Fibroblast of the aortic adventitia (primary cell): ENCODE measurements at regions not wholly inside any gene's neighbourhood (a gene's known extent, or its start where the extent isn't known, plus 50 kb on each side); places are given as distances from the start of the nearest gene placed in this dataset.

ENCODE experiments used
- DNase-seq: peaks from one replicate; pipeline ENCODE4 v3.0.0-alpha.2; 2010; ENCODE audit warnings: low read depth
- H3K4me3 ChIP-seq: 2 replicates; pipeline ENCODE4 v1.5.1; 2011; ENCODE audit warnings: low read depth, mild to moderate bottlenecking, control low read depth, low read length, moderate library complexity
- CTCF ChIP-seq: IDR thresholded peaks from 2 replicates; pipeline ENCODE4 v1.5.1; 2011; ENCODE audit warnings: mild to moderate bottlenecking, low read length, control low read depth, inconsistent platforms; ENCODE audit not compliant: insufficient read depth

- TF ChIP-seq CTCF = no peak
- DNase-seq = no peak
- no peak overlapping the region for H3K4me3 ChIP-seq
These were observed 838.0 kb upstream of the NR2F2 start for GRCh38 chr15:95492388-95493070.

DNA sequence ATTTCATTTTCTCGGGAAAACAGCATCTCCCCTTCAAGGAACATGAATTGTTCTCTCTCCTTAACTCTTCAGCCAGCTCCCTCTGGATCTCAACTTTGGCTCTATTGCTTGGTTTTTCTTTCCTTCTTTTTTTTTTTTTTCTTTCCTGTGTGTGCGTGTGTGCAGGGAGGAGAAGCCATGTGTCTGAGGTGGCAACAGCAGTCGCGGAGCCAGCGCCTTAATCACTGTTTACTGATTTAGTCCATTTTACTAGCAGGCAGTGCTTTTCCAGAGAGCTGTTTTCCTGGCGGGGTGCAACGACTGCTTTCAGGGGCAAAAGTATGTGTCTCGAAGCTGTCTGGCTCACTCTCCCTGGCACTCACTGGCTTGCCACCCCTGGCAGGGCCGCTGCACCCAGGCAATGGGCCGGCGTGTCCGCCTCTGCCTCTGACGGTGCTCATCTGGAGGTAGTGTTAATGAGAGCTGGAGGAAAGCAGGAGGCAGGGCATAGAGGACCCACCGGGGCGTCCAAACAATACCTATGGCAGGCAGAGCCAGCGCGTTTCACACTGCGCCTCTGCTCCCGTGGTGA, 835.4 kb upstream of the NR2F2 start:
- TF ChIP-seq CTCF = no peak
- no peak overlapping the region for H3K4me3 ChIP-seq
- peak; percentile 34 for DNase-seq

GRCh38 chr15:95497634-95498033, 832.9 kb upstream of the NR2F2 start:
- TF ChIP-seq CTCF = no peak
- DNase-seq = no peak
- H3K4me3 ChIP-seq = no peak overlapping the region

- no peak for DNase-seq
- TF ChIP-seq CTCF = no peak
- no peak overlapping the region for H3K4me3 ChIP-seq
These were observed 831.5 kb upstream of the NR2F2 start for GRCh38 chr15:95498961-95499360.

DNA sequence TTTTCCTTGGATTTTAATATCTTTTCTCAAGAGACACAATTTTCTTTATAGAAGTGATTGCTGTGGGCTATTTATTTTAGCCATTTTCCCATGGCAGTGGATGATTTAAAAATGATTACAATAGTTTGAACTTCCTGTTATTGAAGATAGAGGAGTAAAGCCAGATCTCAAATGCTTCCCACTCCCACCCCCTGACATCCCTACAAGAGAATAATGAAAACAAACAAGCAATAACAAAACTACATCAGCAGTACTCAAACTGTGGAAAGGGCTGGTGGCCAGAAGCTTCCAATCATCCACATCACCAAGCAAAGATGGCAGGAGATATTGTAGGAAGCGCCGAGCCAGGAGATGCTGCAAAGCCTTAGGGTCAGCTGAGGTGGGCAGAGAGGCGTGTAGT, 831.1 kb upstream of the NR2F2 start:
- no peak for DNase-seq
- no peak overlapping the region for H3K4me3 ChIP-seq
- TF ChIP-seq CTCF = no peak

- H3K4me3 ChIP-seq = no peak overlapping the region
- no peak for DNase-seq
- TF ChIP-seq CTCF = no peak
These were observed 828.6 kb upstream of the NR2F2 start for GRCh38 chr15:95501865-95502264.

- no peak overlapping the region for H3K4me3 ChIP-seq
- DNase-seq = no peak
- TF ChIP-seq CTCF = no peak
These were observed 827.4 kb upstream of the NR2F2 start for GRCh38 chr15:95503107-95503506.
